Lower leg skin (tissue), 3 donors: ENCODE measurements at regions not wholly inside any gene's neighbourhood (a gene's known extent, or its start where the extent isn't known, plus 50 kb on each side); places are given as distances from the start of the nearest gene placed in this dataset.

Experiments used
- CTCF ChIP-seq, 3 donors: fragments of 450-650 bp; IDR thresholded peaks; one replicate each; pipeline ENCODE4 v1.5.1; 2016; ENCODE audit warnings: antibody characterized with exemption in 3 of 3, mild to moderate bottlenecking in 3 of 3, moderate library complexity in 2 of 3
- POLR2A ChIP-seq, 2 donors: fragments of 450-650 bp; IDR thresholded peaks; one replicate each; pipeline ENCODE4 v1.6.1; 2016 to 2017; ENCODE audit warnings: antibody characterized with exemption in 2 of 2, mild to moderate bottlenecking in 1 of 2, moderate library complexity in 1 of 2

- TF ChIP-seq POLR2A (IDR thresholded peaks at IDR 0.05), result no peak
- TF ChIP-seq CTCF (IDR thresholded peaks at IDR 0.05), result no peak
Observed at GRCh38 chr7:131105799-131106680, 221.6 kb upstream of the MKLN1 start.
